ENCODE measurements at regions not wholly inside any gene's neighbourhood (a gene's known extent, or its start where the extent isn't known, plus 50 kb on each side); places are given as distances from the start of the nearest gene placed in this dataset.

- TF ChIP-seq CTCF (IDR thresholded peaks at IDR 0.05; ENCODE audit: extremely low read depth in 1 of 2, insufficient read depth in 1 of 2, low read depth in 1 of 2, low read length in 2 of 2): no peak
- no peak for TF ChIP-seq POLR2A (IDR thresholded peaks at IDR 0.05; ENCODE audit: low read depth, low read length)
- no peak for TF ChIP-seq POLR2AphosphoS5 (IDR thresholded peaks at IDR 0.05; ENCODE audit: insufficient read depth, low read depth, low read length)
- no peak for TF ChIP-seq GATA2 (IDR thresholded peaks at IDR 0.05; ENCODE audit: insufficient read depth, insufficient read length, low read depth, low read length)
- TF ChIP-seq EZH2 (IDR thresholded peaks at IDR 0.05; ENCODE audit: borderline replicate concordance, low read depth, low read length, severe bottlenecking): no peak
- TF ChIP-seq MAX (IDR thresholded peaks at IDR 0.05; ENCODE audit: insufficient read depth, insufficient read length): no peak
These were observed 448.2 kb upstream of the ADGRB3 start for GRCh38 chr6:68186870-68187269.

Measured in endothelial cell of umbilical vein (primary cell).